HepG2 (cell line): ENCODE measurements at regions not wholly inside any gene's neighbourhood (a gene's known extent, or its start where the extent isn't known, plus 50 kb on each side); places are given as distances from the start of the nearest gene placed in this dataset.

Experiments
- BCL6 ChIP-seq: IDR thresholded peaks from 2 replicates; pipeline ENCODE4 v1.6.1; 2016; ENCODE audit warnings: missing genetic modification reagents, missing compliant biosample characterization
- CTCF ChIP-seq: sonication (generic); formaldehyde crosslinking; IDR thresholded peaks from 2 replicates; pipeline ENCODE4 v1.5.0; 2020; ENCODE audit warnings: mild to moderate bottlenecking, missing genetic modification reagents, moderate library complexity
- MAX ChIP-seq: IDR thresholded peaks from 2 replicates; pipeline ENCODE4 v1.6.1; 2012; ENCODE audit warnings: inconsistent platforms
- MED1 ChIP-seq: sonication (generic); formaldehyde crosslinking; IDR thresholded peaks from 2 replicates; pipeline ENCODE4 v1.4.0; 2020; ENCODE audit warnings: missing genetic modification reagents
- MYPOP ChIP-seq: sonication (generic); formaldehyde crosslinking; IDR thresholded peaks from 2 replicates; pipeline ENCODE4 v1.8.1; 2023; ENCODE audit warnings: mild to moderate bottlenecking, moderate library complexity, missing genetic modification reagents
- POLR2A ChIP-seq, 2 experiments: IDR thresholded peaks; 2 replicates each; pipeline ENCODE4 v1.6.1; 2011; ENCODE audit warnings: low read depth in 2 of 2, low read length in 2 of 2, mild to moderate bottlenecking in 1 of 2, moderate library complexity in 1 of 2; ENCODE audit not compliant: insufficient read depth in 1 of 2
- POLR2AphosphoS5 ChIP-seq: IDR thresholded peaks from 2 replicates; pipeline ENCODE4 v1.6.1; 2012; ENCODE audit warnings: low read depth, low read length
- U2AF2 ChIP-seq: fragments of 200-400 bp; formaldehyde crosslinking; IDR thresholded peaks from 2 replicates; pipeline ENCODE4 v1.6.1; 2017; ENCODE audit warnings: low read depth, mild to moderate bottlenecking, low read length
- ZFX ChIP-seq: sonication (generic); formaldehyde crosslinking; IDR thresholded peaks from 2 replicates; pipeline ENCODE4 v1.4.0; 2020; ENCODE audit warnings: mild to moderate bottlenecking, low read depth, missing genetic modification reagents, moderate library complexity
- ZNF740 ChIP-seq: sonication (generic); formaldehyde crosslinking; IDR thresholded peaks from 2 replicates; pipeline ENCODE4 v1.4.0; 2020; ENCODE audit warnings: missing genetic modification reagents
- ZNF749 ChIP-seq: sonication (generic); formaldehyde crosslinking; IDR thresholded peaks from 2 replicates; pipeline ENCODE4 v1.8.0; 2022; ENCODE audit warnings: mild to moderate bottlenecking, missing genetic modification reagents, moderate library complexity, borderline replicate concordance
- ZNF784 ChIP-seq: sonication (generic); formaldehyde crosslinking; IDR thresholded peaks from 2 replicates; pipeline ENCODE4 v1.5.1; 2020; ENCODE audit warnings: missing genetic modification reagents, mild to moderate bottlenecking, borderline replicate concordance
- ZSCAN22 ChIP-seq: sonication (generic); formaldehyde crosslinking; IDR thresholded peaks from 2 replicates; pipeline ENCODE4 v1.4.0; 2020; ENCODE audit warnings: mild to moderate bottlenecking, missing genetic modification reagents

- TF ChIP-seq MAX (no peak), ZNF749 (CRISPR knock-in tag) (no peak), CTCF (CRISPR knock-in tag) (no peak), POLR2A (IDR thresholded peaks at IDR 0.05; ENCODE audit: insufficient read depth in 1 of 2, low read depth in 2 of 2, low read length in 2 of 2) (no peak), BCL6 (CRISPR knock-in tag) (no peak), ZFX (no peak), MED1 (CRISPR knock-in tag) (no peak), ZNF740 (CRISPR knock-in tag) (no peak), ZSCAN22 (CRISPR knock-in tag) (no peak), MYPOP (CRISPR knock-in tag) (no peak), ZNF784 (no peak), U2AF2 (no peak), POLR2AphosphoS5 (no peak)
These were observed 299.1 kb downstream of the EPHA7 start for GRCh38 chr6:93120154-93120742.
